Ishikawa (cell line): ENCODE measurements at regions not wholly inside any gene's neighbourhood (a gene's known extent, or its start where the extent isn't known, plus 50 kb on each side); places are given as distances from the start of the nearest gene placed in this dataset.

Source experiments
- CEBPB ChIP-seq: IDR thresholded peaks from 2 replicates; pipeline ENCODE4 v1.6.1; 2012
- FOXM1 ChIP-seq: IDR thresholded peaks from 2 replicates; pipeline ENCODE4 v1.6.1; 2012; ENCODE audit warnings: low read depth, borderline replicate concordance
- MAX ChIP-seq: IDR thresholded peaks from 2 replicates; pipeline ENCODE4 v1.6.1; 2012
- NFIC ChIP-seq: IDR thresholded peaks from 2 replicates; pipeline ENCODE4 v1.6.1; 2012
- RAD21 ChIP-seq: IDR thresholded peaks from 2 replicates; pipeline ENCODE4 v1.6.1; 2012; ENCODE audit warnings: low read depth
- REST ChIP-seq: IDR thresholded peaks from 2 replicates; pipeline ENCODE4 v1.6.1; 2012; ENCODE audit warnings: low read depth, mild to moderate bottlenecking
- TAF1 ChIP-seq: IDR thresholded peaks from 2 replicates; pipeline ENCODE4 v1.6.1; 2012; ENCODE audit warnings: low read depth, mild to moderate bottlenecking
- USF1 ChIP-seq: IDR thresholded peaks from 2 replicates; pipeline ENCODE4 v1.6.1; 2012

GRCh38 chr3:154044671-154045070 lies 76.5 kb upstream of the ARHGEF26 start:
- TF ChIP-seq CEBPB (no peak), NFIC (no peak), RAD21 (no peak), MAX (no peak), REST (no peak), USF1 (no peak), FOXM1 (no peak), TAF1 (no peak)
